SKM-1 treated with dmso at 0.1 percent for 144 hours (cell line): ENCODE measurements at regions not wholly inside any gene's neighbourhood (a gene's known extent, or its start where the extent isn't known, plus 50 kb on each side); places are given as distances from the start of the nearest gene placed in this dataset.

Experiments used
- DNase-seq: peaks from one replicate; lab custom pipeline; 2025; ENCODE audit not compliant: unreplicated experiment; lab: John Stamatoyannopoulos, UW

GRCh38 chr9:116059466-116059865 lies 94.1 kb upstream of the PAPPA start:
- no peak for DNase-seq

GRCh38 chr9:116060631-116061030 lies 93.0 kb upstream of the PAPPA start:
- DNase-seq, result no peak

- DNase-seq, result no peak
These were observed 91.9 kb upstream of the PAPPA start for GRCh38 chr9:116061546-116062205.

- DNase-seq, result no peak
These were observed 91.4 kb upstream of the PAPPA start for GRCh38 chr9:116062206-116062550.

GRCh38 chr9:116064970-116065369 lies 88.6 kb upstream of the PAPPA start:
- DNase-seq, result no peak

GRCh38 chr9:116066221-116066620 lies 87.4 kb upstream of the PAPPA start:
- no peak for DNase-seq

- no peak for DNase-seq
These were observed 86.0 kb upstream of the PAPPA start for GRCh38 chr9:116067566-116067965.

- DNase-seq, result no peak
These were observed 83.2 kb upstream of the PAPPA start for GRCh38 chr9:116070256-116070914.

GRCh38 chr9:116072046-116072445 lies 81.5 kb upstream of the PAPPA start:
- DNase-seq, result no peak

GRCh38 chr9:116073826-116074225 lies 79.8 kb upstream of the PAPPA start:
- no peak for DNase-seq

GRCh38 chr9:116074658-116075057 lies 78.9 kb upstream of the PAPPA start:
- no peak for DNase-seq

- no peak for DNase-seq
These were observed 78.4 kb upstream of the PAPPA start for GRCh38 chr9:116075191-116075590.

GRCh38 chr9:116078640-116079039 lies 75.0 kb upstream of the PAPPA start:
- no peak for DNase-seq

- no peak for DNase-seq
These were observed 73.0 kb upstream of the PAPPA start for GRCh38 chr9:116080561-116080960.

- no peak for DNase-seq
These were observed 72.0 kb upstream of the PAPPA start for GRCh38 chr9:116081435-116082115.

GRCh38 chr9:116083837-116084236 lies 69.8 kb upstream of the PAPPA start:
- no peak for DNase-seq

- DNase-seq, result no peak
These were observed 69.1 kb upstream of the PAPPA start for GRCh38 chr9:116084497-116084896.

- DNase-seq, result no peak
These were observed 66.3 kb upstream of the PAPPA start for GRCh38 chr9:116087246-116087645.

GRCh38 chr9:116087751-116088194 lies 65.8 kb upstream of the PAPPA start:
- DNase-seq, result no peak

- no peak for DNase-seq
These were observed 65.2 kb upstream of the PAPPA start for GRCh38 chr9:116088396-116088795.

- DNase-seq, result no peak
These were observed 63.4 kb upstream of the PAPPA start for GRCh38 chr9:116090030-116090770.

- no peak for DNase-seq
These were observed 58.7 kb upstream of the PAPPA start for GRCh38 chr9:116094846-116095245.
